Dermis blood vessel endothelial cell (primary cell): ENCODE measurements at regions not wholly inside any gene's neighbourhood (a gene's known extent, or its start where the extent isn't known, plus 50 kb on each side); places are given as distances from the start of the nearest gene placed in this dataset.

Experiments used
- DNase-seq: peaks from one replicate; pipeline ENCODE4 v3.0.0; 2010

DNA sequence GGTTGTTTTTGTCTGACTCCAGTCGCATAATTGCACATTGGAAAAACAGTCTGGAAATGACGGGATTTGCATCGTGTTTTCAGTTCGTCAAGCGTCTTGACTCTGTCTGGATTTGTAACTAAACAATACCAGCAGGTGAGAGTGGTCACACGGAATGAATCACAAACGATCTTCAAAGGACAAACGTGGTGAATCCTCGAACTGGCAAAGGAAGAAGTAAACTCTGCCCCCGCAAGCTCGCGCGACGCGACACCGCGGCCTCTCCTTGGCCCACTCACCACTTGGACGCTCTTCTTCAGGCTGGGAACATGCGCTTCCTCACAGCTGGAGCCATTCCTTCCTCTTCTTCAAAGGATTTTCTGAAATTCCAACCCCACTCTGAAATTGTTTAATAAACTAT lies 352.6 kb downstream of the THBS2 start:
- no peak for DNase-seq

DNA sequence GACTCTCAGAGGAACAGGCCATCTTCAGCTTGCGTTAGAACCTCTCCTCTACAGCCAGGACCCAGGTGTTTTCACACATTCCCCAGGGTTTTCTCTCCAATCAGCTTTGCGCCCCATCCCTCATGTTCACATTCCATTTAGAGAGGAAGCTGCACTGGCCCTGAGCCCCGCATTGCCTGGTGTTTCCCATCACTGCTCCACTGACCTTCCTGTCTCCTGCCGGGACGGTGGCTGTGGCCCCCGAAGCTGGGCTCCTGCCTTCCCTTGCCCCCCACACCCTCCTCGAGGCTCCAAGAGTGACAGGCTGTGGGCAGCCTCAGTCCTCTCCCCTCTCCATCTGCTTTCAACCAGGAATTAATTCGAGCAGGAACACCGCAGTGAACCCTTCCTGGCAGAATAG lies 357.3 kb downstream of the THBS2 start:
- no peak for DNase-seq

DNA sequence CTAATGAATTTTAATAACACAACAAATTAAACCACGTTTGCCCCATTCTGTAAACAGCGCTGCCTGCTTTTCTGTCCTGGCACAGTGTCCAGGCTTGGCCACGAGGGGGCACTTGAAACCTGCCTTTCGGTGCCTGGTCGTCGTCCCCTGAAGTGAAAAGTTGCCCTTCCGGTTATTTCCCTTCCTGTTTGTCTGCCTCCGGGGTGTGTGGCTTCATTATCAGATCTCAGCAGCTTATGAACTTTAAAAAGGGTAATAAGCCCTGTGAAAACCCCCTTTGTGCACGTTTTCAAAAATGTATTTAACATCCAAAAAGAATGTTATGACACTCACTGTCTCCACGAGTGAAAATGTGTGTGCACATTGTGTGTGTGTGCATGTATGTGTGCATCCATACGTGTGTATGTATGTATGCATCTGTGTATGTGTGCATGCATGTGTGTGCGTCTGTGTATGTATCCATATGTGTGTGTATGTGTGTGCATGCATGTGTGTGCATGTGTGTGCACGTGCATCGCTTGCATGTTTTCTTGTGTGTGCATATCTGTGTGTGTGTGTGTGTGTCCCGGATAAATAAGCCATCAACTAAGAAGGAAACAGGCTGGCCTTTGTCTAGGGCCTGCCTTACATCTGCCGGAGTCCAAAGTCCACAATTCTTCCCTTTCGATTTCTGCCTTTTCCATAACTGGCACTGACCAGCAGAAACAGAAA lies 358.4 kb downstream of the THBS2 start:
- peak; percentile 78 for DNase-seq

DNA sequence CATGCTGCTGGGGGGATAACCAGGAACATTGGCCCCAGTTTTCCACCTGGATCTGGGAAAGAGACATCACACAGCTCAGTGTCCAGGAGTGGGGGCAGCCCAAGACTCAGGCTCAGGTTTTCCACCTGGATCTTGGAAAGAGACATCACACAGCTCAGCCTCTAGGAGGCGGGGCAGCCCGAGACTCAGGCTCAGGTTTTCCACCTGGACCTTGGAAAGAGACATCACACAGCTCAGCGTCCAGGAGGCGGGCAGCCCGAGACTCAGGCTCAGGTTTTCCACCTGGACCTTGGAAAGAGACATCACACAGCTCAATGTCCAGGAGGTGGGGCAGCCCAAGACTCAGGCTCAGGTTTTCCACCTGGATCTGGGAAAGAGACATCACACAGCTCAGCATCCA lies 361.6 kb downstream of the THBS2 start:
- no peak for DNase-seq

DNA sequence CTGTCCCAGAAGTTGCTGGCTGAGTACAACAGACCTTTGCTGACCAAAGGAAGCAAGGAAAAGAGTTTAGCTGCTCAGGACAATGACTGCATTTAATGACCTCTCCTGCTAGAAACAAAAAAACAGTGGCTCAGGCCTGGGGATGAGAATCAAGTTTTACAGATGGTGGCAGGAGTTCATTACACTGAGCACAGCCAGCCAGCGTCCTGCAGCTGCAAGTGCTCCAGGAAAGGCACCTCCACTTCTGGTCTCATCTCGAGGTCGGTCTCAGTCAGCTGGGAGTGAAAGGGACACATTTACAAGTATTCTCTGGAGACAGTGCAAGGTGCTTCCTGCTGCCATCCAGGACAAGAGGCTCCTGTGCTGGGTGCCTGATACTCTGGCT lies 362.7 kb downstream of the THBS2 start:
- no peak for DNase-seq

DNA sequence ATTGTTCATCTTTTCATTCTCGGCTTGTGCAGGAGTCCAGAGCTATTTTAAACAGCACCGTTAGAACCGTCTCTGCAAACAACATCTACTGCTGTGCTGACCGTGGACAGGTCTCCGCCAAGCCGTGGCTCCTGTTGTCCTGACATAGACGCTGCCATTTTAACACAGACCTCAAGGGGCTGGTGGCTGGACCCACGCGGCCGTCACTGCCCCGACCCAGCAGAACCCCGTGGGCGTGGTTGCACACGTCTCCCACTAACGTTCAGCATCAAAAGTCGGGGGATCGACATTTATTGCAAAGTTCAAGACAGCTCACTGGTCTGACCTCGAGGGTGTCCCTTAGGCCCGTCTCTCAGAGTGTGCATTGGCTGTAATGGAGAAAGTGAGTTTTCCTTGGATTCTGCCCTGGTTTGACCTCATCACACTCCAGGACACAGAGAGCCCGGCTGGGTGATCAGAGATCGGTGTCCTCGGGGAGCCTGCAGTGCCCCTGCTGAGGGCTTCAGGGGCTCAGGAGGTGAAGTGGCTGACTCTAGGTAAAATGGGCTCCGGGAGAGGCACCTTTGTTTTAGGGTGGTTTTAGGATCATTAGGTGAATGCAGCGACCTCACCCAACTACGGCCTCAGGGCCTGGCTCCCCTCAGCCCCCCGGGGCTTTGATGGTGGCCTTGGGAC lies 363.2 kb downstream of the THBS2 start:
- no peak for DNase-seq

DNA sequence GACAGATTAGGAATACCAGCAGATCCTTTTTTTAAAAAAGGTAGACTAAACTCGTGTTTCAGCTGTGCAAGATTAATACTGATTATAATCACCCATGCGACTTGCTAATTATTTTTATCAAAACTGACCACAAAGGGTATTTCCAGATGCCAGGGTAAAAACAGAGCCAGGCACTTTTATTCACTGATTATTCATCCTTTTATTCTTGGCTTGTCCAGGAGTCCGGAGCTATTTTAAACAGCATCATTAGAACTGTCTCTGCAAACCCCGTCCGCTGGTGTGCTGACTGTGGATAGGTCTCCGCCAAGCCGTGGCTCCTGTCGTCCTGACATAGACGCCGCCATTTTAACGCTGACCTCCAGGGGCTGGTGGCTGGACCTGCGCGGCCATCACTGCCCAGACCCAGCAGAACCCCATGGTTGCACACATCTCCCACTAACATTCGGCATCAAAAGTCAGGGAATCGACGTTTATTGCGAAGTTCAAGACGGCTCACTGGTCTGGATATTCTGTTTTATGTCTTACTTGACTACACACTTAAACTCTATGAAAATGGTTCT lies 364.8 kb downstream of the THBS2 start:
- DNase-seq: no peak

DNA sequence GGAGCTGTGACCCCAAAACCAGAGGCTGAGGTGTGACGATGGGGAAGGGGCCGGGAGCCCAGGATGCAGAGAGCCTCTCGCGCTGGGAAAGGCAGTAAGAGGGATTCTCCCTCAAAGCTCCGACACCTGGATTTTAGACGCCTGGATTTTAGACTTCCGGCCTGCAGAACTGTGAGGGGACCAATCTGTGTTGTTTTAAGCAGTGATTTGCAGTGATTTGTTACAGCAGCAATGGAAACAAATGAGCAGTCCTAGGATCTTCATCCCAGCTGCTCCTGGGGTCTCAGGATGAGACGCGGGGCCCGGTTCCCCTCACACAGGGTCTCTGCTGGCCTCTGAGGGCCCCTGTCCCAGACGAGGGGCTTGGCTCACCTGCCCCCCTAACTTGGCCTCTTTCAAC lies 365.5 kb downstream of the THBS2 start:
- no peak for DNase-seq

DNA sequence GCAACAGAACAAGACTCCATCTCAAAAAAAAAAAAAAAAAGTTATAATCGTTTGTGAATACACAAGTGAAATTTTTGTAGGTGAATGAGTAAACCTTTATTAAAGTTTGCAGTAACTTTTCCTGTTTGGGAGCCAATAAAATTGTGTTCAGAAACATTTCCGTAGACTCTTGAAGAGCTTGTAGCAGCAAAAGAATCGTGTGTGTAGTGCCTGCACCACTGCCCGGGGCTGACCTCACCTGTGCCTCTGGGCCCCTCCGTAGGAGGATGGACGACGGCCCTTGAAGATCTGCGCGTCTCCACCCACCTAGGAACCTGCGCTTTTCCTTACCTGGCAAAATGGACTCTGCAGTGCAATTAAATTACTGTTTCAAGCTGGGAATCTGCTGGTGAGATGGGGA lies 366.0 kb downstream of the THBS2 start:
- DNase-seq: no peak

DNA sequence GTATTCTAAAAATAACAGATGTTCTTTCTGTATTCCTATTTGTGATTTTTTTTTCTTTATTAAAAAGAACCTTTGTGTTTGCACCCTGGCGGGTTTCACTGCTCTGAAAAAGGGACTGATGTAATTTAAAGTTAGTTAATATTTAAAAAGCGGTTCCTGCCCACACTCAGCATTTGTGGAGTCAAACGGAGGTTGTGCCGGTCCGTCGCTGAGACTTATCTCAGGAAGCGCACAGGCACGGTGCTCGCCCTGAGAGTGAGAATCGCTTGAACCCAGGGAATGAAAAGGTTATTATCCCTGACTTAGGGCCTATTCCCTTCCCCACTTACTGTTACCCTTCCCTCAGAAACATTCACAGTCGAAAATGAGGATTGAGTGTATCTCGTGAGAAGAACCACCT lies 366.7 kb downstream of the THBS2 start:
- no peak for DNase-seq

DNA sequence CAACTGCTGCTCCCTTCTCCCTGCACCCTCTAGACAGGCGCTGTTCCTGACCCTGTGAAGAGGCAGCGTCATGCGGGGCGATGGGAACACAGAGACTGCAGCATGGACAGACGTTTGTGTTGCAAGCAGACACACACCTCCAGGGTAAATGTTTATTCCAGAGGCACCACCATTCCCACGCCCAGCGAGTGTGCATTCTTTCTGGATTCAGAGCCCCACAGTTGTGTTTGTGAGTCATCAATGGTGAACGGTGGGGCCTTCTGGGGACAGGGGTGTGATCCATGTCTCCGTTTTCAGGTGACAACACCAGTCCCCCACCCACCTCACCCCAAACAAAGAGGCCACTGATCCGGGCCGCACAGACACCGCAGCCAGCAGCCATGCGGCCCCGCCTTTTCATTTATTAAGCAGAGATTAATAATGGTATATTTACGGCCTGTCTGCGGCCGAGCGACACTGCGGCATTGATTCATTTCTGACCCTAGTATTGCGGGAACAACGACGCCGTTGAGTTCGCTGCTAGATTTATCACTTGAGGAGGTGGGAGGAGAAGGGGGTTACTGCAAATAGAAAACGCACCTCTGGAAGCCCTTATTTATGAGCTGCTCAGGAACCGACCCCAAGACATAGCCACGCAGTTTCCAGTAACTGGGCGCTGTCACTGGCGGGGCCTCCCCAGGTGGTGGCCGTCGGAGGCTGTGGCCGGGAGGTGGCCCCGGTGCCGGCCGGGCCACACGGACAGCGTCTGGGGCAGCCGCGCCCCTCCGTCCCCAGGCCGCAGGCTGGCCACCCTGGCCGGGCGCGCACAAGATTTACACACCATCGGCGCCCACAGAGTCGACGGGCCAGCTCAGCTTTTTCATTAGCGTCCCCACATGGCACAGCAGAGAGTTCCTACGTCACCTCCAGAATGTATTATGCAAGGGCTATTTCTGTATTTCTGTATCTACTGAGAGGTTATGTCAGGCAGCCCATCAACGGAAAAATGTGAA lies 367.6 kb downstream of the THBS2 start:
- DNase-seq: no peak

DNA sequence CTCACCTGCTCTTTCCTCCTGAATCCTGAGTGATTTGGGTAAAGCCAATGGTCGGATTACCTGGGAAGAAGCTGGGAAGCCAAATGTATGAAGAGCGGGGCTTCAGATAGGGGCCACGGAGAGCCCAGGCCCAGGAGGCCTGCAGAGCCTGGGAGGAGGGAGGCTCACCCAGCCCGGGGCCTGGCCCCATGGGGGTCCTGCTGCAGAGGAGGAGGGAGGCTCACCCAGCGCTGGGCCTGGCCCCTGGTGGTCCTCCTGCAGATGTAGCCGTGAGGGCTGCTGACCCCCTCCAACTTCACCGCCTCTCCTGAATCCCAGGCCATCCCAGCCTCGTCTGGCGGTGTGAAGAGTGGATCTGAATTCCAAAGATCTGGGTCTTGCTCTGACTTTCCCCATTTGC lies 368.4 kb downstream of the THBS2 start:
- no peak for DNase-seq

DNA sequence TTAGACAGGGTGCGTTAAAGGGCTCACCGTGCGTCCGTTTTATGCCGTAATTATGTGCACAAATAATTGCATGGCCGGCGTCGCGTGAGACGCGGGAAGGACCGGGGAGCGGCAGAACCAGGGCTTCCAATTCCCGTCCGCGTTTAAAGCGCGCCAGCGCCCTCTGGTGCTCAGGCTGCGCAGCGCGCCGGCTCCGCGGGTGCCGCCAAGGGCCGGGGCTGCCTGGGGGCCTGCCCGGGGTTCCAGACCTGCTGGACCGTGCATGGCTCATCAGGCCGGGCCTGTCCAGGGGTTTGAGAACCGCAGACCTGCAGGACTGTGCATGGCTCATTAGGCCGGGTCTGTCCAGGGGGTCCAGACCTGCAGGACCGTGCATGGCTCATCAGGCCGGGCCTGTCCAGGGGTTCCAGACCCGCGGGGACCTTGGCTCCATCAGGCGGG lies 369.0 kb downstream of the THBS2 start:
- peak; percentile 66 for DNase-seq

DNA sequence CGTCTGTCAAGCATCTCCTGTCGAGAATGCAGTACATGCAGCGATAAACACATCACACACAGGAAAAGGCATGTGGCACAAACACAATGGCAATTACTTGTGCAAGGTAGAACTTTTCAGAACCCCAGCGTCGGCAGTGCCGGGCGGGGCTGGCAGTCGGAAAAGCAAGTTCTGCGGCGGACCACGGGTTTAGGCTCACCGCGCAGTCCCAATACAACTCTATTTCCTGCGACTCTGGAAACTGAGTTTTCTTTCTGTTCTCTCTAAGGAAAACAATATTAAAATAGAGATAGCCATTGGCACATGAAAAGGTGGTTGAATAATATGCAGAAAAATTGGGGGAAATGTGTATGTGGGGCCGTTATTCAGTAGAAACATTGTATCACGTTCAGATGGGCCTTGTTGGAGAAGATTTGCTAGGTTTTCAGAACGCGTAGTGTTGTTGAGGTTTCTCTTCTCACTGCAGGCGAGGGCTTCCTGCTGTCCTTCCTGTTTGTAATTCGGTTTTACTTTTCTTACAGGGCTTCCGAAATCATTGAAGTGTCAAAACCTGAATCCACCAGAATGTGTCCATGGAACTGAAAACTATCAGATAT lies 369.5 kb downstream of the THBS2 start:
- DNase-seq: no peak

DNA sequence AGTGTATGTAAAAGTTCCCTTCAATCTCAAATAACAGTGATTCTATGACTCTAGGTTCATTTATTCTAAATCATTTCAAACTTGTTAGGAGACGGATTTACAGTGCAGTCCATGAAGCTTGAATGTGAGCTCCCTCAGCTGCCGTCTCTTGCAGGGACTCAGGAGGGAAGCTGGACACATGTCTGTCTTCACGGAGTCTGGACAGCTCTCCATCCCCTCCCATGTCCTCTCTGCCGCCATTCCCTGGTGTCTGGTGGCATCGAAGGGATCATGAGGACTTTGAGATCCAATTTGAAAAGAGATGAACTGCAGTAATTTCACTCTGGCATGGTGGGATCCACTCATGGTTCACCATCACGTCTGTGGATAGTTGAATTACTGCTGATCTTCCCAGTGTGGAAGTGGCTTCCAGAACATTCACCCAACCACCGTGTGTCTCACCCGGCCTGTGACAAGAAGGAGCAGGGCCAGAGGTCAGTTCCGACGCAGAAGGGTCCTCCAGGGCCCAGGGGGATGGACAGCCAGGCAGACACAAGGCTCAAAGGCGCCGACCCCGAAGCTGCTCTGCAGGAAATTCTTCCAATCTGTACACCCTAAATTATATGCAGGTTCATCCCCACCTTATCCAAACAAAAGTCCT lies 370.1 kb downstream of the THBS2 start:
- no peak for DNase-seq

DNA sequence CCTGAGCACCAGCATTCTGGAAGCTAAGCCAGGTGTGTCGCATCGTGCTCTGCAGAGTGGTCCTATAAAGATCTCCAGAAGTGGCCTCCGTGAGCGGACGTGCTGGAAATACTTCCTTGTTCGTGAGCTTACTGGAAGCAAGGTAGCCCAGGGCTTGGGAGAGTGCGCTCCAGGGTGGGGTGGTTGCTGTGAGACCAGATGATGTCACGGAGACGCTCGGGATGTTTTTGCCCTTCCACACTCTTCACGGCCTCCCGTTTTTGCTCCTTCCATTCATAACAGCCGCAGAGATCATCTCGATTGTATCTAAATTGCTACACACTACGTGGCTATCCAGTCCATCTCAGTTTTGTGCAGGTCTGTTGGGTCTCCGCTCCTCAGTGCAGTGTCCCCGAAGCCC lies 373.4 kb downstream of the THBS2 start:
- no peak for DNase-seq

DNA sequence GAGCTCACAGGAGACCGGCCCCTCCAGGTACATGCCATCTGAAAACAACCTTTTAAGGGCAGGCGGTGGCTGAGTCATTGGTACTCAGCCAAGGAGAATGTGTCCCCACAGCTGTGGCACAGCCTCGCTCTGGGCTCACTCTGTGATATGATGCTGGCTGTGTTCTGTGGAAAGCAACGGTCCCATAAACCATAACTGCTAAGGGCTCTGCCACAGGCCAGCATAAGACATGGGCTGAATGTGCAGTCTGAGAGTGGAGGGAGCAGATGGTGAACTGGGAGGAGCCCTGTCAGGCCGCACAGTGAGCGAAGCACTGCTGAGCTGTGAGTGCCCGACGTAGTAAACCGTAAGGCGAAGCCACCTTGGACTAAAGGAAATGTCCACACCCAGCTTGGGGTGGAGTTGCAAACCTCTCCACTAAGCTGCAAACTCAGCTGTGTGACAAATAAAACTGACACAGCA lies 375.8 kb downstream of the THBS2 start:
- DNase-seq: no peak

DNA sequence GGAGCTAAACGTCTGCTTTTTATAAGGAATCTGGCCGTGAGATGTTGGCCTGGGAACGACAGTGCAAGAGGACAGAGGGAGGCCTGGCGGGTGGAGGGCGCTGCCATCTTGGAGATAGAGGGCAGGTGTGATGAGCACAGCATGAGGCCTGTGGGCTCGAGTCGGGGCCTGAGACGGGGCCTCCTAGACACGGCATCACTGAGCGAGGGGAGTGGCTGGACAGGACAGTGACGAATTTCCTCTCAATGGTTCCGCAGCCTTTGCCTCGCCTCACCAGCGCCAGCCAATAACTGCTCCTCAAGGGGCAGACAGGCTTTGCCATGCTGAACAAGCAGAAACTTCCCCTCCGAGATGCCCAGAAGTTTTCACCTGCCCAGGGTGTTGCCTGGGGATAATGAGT lies 376.7 kb downstream of the THBS2 start:
- DNase-seq: no peak

DNA sequence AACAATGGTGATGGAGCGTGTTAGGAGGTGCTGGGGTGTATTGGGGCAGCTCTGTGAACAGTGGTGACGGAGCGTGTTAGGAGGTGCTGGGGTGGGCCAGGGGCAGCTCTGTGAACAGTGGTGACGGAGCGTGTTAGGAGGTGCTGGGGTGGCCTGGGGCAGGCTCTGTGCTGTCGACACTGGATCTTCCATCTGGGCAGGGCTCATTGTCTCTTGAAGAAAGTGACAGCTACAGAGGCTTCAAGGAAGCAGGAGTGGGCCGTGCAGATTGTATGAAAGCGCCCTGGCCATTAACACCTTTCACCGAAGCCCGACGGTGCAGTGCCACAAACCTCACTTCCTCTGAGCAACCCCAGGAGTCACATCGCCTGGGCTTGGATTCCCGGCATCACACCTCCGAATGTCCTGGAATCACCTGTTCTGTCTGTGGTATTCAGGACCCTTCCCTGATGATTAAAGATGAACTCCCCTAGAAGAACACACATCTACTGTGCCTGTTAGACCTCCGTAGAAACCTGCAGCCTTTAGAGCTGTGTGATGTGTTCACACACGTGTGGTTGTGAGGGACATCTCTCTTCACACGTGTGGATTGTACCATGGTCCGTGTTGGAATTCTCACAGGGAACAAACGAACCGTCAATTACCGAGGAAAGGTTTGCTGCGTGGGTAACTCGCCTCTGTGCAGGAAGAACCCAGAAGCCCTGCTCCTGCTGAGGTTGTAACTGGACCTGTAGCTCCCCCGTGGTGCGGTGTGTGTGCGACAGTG lies 377.7 kb downstream of the THBS2 start:
- no peak for DNase-seq

DNA sequence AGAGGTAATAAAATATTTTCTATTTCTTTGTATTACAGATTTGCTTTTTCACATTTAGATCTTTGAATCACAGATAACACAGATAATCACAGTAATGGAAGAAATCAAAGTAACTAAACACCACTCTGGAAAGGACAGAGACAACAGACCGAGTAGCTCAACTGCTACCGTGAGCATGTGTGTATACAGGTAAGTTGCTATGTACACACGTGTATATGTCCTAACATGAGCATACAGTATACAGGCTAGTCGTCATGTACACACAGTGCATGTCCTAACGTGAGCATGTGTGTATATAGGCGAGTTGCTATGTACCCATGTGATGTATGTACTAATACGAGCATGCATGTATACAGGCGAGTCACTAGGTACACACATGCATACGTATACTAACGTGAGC lies 379.0 kb downstream of the THBS2 start:
- DNase-seq: no peak
